NCI-H2029 (cell line): ENCODE measurements at regions not wholly inside any gene's neighbourhood (a gene's known extent, or its start where the extent isn't known, plus 50 kb on each side); places are given as distances from the start of the nearest gene placed in this dataset.

ENCODE experiments used
- DNase-seq: peaks from one replicate; lab custom pipeline; 2025; lab: John Stamatoyannopoulos, UW

DNA sequence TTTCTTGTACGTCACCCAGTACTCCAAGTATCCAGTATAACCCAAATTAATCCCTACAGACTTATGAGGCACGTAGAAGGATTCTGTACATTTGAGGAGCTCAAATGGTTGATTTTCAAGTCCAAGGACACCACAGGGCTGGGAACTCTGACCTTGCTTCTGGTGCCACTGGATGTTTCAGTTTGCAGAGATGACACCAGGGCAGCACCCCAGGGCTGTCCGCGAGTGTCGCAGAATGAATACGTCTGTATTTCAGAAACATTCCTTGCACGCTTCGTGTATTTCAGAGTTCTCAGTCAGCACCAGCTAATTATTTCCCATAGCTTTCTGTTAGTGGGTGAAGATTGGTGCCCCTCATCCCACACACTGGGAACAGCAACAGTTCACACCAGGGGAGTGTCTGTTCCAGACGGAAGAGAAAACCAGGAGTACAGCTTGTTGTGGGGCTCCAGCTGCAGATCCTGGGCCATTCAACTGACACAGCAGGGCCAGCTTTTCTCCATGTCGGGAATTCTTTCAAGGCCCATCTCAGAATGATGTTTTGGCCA, 159.2 kb downstream of the RHOU start:
- no peak for DNase-seq

DNA sequence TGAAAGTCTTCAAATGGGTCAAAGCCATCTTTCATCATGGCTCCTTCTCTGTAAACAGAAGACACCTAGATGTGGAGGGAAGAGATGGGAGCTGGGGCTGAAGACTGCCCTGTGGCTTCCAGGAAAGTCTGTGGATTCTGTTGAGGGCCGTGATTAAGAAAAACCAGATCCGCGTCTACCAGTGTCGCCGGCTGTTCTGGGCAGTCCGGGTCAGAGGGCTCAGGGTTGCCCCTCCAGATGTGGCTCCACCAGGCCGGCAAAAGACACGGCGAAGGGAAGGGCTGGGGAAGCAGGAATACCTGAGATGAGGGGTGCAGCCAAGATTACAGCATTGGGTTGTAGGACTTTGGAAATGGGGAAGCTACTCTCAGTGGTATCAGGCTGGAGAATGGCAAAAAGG, 162.6 kb downstream of the RHOU start:
- DNase-seq = no peak

- no peak for DNase-seq
Observed at GRCh38 chr1:228898582-228898992, 163.3 kb downstream of the RHOU start.

- DNase-seq = no peak
Observed at GRCh38 chr1:228899421-228899956, 164.2 kb downstream of the RHOU start.

DNA sequence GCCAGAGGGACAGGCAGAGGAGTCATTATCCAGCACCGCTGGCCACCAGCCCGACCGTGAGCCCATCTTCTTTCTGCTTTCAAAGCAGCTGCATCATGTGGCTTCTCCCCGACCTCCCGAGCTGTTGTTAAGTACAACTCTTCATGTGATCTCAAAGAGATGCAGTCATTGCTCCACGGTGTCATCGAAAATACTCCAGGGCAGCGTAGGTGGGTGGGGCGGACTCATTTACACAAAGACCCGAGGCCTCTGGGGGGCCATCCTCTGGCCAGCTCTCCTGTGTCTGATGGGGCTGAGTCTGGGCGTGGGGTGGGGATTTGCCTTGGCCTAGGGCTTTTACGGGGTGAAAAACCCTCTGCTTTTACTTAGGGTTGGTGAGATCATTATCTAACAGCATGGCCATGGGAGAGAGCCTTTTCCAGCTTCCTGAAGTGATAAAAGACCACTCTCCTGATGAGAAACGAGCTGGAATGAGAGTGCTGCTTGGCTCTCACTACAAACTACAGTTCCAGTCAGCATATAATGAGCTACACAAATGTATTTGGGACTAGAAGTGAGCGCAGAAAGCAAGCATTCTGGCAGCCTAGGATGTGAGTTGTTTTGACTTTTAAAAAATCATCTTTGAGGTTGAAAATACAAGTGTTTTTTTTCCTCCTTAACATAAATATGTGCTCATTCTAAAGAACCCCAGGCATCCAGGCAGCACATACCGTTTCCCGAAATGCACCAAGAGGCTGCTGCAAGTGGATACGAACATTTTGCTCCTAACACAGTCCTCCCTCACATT, 165.0 kb downstream of the RHOU start:
- no peak for DNase-seq

DNA sequence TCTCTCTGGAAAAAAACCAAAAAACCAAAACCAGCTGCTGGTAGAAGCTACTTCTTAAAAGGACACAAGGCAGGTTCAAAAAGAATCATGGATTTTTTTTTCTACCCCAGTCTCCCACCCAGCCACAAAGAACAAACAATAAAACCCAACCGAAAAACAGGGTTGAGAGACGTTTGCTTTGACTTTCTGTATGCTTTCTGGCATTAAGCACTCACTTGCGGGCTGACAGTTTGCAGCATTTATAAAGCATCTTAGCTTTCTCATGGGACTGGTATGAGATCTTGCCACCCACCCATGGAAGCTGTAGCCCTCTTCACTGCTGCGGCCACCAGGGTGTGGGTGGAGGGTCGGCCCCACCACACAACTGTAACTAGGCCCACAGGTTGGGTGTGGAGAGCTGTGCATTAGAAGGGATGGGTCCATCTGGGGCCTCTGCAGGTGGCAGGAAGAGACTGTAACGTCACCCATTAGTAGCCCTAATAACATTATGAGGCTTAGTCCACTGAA, 165.7 kb downstream of the RHOU start:
- DNase-seq = no peak

DNA sequence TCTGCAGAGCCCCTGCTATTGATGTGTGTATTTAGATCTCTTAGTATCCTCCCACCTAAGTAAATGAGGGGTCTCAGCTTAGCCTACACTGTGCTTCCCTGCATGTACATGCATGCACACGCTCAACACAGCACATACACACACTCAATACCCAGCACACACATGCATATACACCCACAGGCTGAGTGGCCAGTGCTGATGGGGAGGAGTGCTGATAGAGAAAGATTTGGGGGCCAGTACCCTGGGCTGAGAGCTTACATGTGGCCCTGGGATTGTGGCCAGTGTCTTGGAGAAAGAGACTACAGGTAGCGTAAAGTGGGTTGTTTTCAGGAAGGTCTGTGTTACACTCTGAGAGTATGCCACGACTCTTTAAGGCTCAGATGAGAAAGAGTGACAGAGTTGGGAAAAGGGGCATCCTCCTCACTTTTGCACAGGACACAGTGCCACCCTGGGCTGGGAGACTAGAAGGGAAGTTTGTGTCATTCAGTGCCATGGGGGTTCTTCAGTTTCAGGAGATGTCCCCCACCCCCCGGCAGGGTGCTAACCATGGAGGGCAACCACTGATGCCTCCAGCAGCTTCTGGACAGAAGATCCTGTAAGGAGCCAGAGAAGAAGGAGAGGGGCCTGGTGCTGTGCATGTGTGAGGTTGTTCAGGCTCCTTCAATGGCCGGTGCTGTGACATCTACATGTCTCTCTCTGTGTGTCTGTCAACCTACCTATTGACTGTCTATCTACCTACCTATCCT, 166.8 kb downstream of the RHOU start:
- no peak for DNase-seq

DNA sequence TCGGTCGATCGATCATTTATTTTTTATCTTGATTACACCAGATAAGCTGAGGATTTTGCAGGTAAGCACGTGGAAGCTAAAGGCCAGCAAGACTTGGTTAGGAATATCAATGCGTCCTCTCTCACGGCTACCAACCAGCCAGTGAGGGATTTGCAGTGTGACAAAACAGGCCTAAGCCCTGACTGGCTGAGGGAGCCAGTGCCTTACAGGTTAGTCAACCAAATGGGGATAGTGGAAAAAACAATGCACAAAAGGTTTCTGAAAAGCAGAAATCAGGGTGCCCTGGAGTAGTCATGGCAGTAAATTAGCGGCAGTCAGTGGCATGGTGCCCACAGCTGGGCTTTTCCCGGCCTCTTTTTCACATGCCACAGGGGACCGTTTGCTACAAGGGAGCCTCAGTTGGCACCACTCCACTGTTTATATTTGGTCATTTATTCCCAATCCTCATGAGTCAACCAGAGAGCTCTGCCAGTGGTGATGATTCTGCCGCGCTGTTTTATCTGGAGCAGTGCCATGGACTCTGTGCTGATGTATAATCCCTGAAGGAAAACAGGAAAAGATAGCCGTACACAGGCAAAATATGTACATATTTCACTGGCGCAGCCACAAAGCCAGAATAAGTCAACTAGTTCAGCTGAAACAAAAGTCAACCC, 167.6 kb downstream of the RHOU start:
- DNase-seq = peak; percentile 87

- no peak for DNase-seq
Observed at GRCh38 chr1:228903434-228904071, 168.3 kb downstream of the RHOU start.

DNA sequence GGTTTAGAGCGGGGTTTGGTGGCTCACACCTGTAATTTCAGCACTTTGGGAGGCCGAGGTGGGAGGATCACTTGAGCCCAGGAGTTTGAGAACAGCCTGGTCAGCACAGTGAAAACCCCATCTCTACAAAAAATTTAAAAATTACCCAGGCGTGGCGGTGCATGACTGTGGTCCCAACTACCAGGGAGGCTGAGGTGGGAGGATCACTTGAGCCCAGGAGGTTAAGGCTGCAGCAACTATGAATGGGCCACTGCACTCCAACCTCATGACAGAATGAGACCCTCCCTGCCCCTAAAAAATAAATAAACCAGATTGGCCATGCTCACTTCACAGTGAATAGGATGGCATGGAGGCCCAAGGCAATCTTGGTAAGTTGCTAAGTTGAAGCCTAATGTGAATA, 168.9 kb downstream of the RHOU start:
- DNase-seq = no peak

DNA sequence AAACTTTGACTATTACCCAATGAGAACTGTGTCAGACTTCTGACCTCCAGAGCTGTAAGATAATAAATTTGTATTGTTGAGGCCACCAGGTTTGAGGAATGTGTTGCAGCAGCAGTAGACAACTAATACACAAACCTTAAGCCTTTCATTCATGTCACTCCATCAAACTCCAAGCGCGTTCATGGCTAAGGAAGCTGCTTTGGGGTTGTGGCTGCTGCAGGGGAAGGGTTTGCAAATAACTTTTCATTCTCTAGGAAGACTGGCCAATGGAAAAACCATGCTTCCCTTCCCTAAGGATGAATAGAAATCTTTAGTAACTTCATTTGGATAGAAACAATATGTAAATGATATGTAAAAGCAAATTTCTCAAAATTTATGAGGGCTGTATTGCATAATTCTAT, 170.4 kb downstream of the RHOU start:
- no peak for DNase-seq

DNA sequence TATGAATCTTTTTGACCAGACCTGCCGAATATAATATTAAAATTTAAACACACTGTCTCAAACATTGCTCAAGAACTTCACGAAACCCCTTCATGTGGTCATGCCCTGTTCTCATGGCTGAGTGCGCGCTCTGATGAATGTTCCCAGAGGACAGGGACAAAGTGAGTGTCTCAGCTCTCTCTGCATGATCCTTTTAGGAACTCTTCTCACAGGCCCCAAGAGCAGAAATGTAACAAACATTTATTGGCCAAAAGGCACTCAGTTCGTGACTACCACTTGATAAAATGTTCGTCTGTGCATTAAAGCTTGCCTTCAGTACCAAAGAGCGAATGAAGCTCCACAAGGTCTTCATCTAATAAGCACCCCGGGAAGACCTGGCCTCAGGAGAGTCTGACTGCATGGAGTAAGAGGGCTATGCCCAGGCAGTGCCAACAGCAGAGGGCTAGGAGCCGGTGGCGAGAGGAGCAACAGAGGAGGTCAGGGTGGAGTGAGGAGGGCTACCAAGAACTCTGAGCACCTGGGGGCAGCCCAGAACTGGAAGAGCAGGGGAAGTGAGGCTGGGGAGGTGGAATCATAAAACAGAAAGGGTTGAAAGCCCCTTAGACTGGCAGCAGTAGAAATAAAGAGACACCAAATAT, 171.1 kb downstream of the RHOU start:
- no peak for DNase-seq

DNA sequence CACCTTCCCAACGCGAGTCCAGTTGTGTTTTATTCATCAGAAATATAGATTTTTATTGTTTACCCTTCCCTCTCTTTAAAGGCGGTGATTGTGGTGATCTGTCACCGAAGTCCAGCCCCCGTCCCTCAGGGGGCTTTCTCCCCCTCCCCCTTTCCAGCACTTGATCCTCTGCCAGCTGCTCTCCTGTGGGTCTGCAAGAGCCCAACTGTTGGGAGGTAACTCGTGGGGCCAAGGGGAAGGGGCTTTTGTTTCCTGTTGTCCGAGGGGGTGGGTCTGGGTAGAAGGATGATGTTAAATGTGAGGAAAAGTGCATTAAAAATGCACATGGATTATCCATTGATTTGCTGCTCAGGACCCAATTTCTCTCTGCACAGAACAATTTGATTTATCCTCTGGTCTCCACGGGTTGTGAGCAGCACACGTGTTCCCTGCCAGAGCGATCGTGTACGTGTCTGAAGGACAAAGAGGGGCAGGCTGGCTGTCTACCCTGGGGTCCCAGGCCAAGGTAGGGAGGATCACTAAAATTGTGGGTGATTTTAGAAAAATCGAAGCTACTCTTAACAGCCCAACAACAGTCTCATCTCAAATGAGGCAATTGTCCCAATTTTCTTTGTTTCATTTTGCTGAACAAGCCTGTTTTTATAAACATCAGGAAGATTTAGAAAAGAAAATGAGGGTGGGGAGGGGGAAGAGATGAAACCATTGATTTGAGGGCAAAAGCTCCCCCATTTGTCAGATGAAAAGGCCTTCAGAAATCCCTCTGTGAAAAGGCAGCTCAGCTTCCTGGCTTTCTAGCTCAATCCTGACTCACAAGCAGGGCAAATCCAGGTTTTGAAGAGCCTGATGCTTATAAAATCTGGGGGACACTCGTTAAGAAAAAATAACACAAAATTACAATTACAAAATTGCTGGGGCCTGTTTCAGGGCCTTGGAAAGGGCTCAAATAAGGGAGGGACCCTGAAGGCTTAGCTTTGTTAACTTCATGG, 176.2 kb downstream of the RHOU start:
- DNase-seq = no peak

DNA sequence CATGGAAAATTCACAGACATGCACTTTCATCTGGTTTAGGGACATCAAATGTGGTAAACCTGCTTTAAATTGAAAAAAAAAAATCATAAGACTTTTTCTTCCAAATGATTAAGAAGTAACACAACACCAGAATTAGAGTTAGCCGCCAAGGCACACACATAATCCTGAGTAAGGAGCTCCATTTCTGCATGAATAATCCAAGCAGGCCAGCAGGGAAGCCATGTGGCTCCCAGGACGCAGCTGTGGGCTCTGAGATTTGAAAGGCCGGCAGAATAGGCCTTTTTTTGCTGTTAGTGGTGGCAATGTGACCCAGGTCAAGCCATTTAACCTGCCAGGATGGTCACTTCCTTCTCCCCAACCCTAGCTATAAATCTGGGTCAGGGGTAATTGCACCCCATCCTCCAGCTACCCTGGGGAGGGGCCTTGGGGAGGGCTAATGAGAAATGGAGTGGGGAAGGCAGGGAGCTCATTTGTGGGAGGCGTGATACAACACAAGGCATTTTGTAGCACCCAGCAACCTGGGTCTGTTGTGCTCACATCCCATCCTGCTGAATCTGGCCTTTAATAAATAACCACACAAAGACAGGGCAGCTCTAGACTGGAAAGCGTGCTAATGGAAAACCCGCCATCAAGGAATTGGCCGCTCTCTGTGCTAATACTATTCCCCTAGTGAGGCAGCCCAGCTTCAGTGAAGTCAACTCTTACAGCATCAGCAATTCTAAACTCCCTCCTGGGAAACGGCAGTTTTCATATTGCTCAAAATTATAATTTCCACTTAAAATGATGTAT, 178.5 kb downstream of the RHOU start:
- DNase-seq = no peak

GRCh38 chr1:228914700-228915099, 179.4 kb downstream of the RHOU start:
- no peak for DNase-seq

GRCh38 chr1:228917342-228917741, 182.1 kb downstream of the RHOU start:
- no peak for DNase-seq

DNA sequence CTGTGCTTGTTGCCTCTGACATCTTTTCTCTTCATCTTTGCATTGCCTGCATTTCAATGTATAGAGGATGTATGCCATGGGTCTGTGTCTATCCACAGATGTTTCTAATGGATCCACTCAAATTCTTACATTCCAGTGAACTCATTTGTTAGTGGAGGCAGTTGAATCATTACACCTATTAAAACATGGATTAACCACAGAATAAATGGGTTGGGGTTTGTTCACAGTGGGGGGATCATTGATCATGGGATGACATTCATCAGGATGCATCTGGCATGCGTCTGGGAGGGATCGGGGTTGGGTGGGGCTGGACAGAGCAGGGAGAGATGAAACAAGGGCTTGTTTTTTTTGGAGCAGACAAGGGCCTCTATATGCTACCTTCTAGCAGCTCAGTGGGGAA, 182.5 kb downstream of the RHOU start:
- no peak for DNase-seq

DNA sequence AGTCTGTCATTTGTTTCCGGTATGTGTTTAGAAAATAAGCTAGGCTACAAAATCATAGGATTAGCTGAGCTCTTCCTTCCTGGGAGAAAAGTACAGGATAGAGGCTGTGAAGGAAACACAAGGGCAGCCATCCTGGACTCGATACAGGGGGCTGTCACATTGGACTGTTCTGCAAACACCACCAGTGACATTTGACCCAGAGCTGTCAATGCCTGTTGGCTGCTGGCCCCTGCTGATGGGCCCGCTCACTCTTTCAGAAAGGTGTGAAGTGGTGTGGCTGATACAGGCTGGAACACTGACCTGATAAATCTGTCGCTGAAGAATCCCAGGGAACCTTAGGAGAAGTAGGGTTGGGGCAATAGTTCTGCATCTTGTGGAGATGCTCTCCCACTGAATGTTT, 183.1 kb downstream of the RHOU start:
- no peak for DNase-seq

DNA sequence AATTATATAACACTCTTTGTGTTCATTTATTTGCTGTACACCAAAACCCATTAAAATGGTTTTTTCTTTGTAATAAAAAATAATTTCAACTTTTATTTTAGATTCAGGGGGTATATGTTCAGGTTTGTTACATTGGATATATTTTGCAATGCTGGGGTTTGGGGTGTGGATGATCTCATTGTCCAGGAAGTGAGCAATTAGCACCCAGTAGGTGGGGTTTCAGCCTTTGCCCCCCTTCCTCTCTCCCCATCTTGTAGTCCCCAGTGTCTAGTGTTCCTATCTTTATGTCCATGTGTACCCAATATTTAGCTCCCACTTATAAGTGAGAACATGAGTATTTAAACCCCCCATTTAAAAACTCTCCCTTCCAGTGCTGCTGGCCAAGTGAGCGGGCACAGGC, 184.6 kb downstream of the RHOU start:
- DNase-seq = no peak
